K562 (cell line): ENCODE measurements at regions not wholly inside any gene's neighbourhood (a gene's known extent, or its start where the extent isn't known, plus 50 kb on each side); places are given as distances from the start of the nearest gene placed in this dataset.

Experiments used
- ATAC-seq: fragments of 200-7000 bp; cut with Tn5 transposase; 3 replicates; pipeline ENCODE4 v1.9.1; 2020; ENCODE audit warnings: moderate library complexity
- BruUV-seq: library from RNA; stranded (reverse); fragments of 400-500 nt; replicated peaks from 2 replicates; lab custom pipeline; 2021; lab: Mats Ljungman, UMichigan
- CTCF ChIA-PET: fragments of 300-600 bp; formaldehyde crosslinking; extraction: SDS; loops from one replicate; lab custom pipeline; 2021; ENCODE audit warnings: low intra/inter-chr PET ratio; lab: Yijun Ruan, JAX
- POLR2A ChIA-PET: fragments of 300-600, 350-650 bp; sonication (Branson Sonifier 250); formaldehyde crosslinking; extraction: SDS; loops from one replicate; lab custom pipeline; 2021; ENCODE audit warnings: antibody characterized with exemption, inconsistent platforms; lab: Yijun Ruan, JAX
- DNase-seq, 4 experiments: peaks; one replicate each; pipeline versions ENCODE4 v3.0.0 to v3.0.0-alpha.2; 2011 to 2018; ENCODE audit warnings: low spot score in 3 of 4, mixed read lengths in 3 of 4; ENCODE audit errors: extremely low read depth in 1 of 4
- FAIRE-seq: peaks from 2 replicates; lab custom pipeline; 2011; peaks lifted over from hg19 to GRCh38; lab: Jason Lieb, UNC
- H2AFZ ChIP-seq: 2 replicates; pipeline ENCODE4 v1.6.0; 2011; ENCODE audit warnings: low read depth, low read length, control low read depth, inconsistent platforms
- H3K27ac ChIP-seq: fragments of 200-600 bp; 3 replicates; pipeline ENCODE4 v1.8.0; 2011; ENCODE audit warnings: low read depth, mild to moderate bottlenecking, control low read depth, inconsistent platforms, low read length, moderate library complexity, mixed read lengths; ENCODE audit errors: extremely low read depth
- H3K27me3 ChIP-seq, 2 experiments: fragments of 300-600 bp in 1 of 2; 2 replicates in 1 of 2; 3 replicates in 1 of 2; pipeline versions ENCODE4 v1.6.0 to v1.8.0; 2011; ENCODE audit warnings: inconsistent platforms in 2 of 2, low read length in 2 of 2, mild to moderate bottlenecking in 1 of 2, mixed read lengths in 1 of 2, moderate library complexity in 1 of 2; ENCODE audit not compliant: control insufficient read depth in 2 of 2, insufficient read depth in 2 of 2
- H3K36me3 ChIP-seq: fragments of 300-600 bp; 3 replicates; pipeline ENCODE4 v1.8.0; 2011; ENCODE audit warnings: mild to moderate bottlenecking, low read length, inconsistent platforms; ENCODE audit not compliant: control insufficient read depth, insufficient read depth
- H3K4me1 ChIP-seq, 2 experiments: fragments of 200-600 bp in 1 of 2; replicated peaks in 1 of 2; 2 replicates in 1 of 2; 3 replicates in 1 of 2; pipeline versions ENCODE4 v1.5.1 to v1.8.0; 2011; ENCODE audit warnings: inconsistent platforms in 2 of 2, low read length in 2 of 2, mild to moderate bottlenecking in 1 of 2, mixed read lengths in 1 of 2, moderate library complexity in 1 of 2; ENCODE audit not compliant: control insufficient read depth in 2 of 2, insufficient read depth in 2 of 2
- H3K4me2 ChIP-seq: 2 replicates; pipeline ENCODE4 v1.6.1; 2011; ENCODE audit warnings: low read length, control low read depth, inconsistent platforms, mixed read lengths; ENCODE audit not compliant: insufficient read depth
- H3K4me3 ChIP-seq: fragments of 200-600 bp; sonication (generic), shearing (Covaris generic); 2 replicates; pipeline ENCODE4 v1.5.1; 2016; ENCODE audit warnings: control low read depth, inconsistent platforms
- H3K79me2 ChIP-seq: fragments of 200-600 bp; 3 replicates; pipeline ENCODE4 v1.8.0; 2011; ENCODE audit warnings: low read length, inconsistent platforms; ENCODE audit not compliant: control insufficient read depth, insufficient read depth
- H3K9ac ChIP-seq, 2 experiments: 2 replicates each; pipeline versions ENCODE4 v1.6.0 to v1.6.1; 2011; ENCODE audit warnings: low read depth in 2 of 2, low read length in 2 of 2, control low read depth in 1 of 2, inconsistent platforms in 1 of 2, mild to moderate bottlenecking in 1 of 2, mixed read lengths in 1 of 2; ENCODE audit not compliant: insufficient read depth in 1 of 2
- H3K9me1 ChIP-seq: one replicate; pipeline ENCODE4 v1.6.0; 2011; ENCODE audit warnings: inconsistent platforms, mild to moderate bottlenecking, low read length, moderate library complexity; ENCODE audit not compliant: control insufficient read depth, insufficient read depth
- H3K9me3 ChIP-seq: replicated peaks from 2 replicates; pipeline ENCODE4 v1.5.1; 2011; ENCODE audit warnings: low read depth, low read length, inconsistent platforms; ENCODE audit not compliant: control insufficient read depth, insufficient read depth
- H4K20me1 ChIP-seq: replicated peaks from 2 replicates; pipeline ENCODE4 v1.6.1; 2011; ENCODE audit warnings: low read length, inconsistent platforms, mixed read lengths; ENCODE audit not compliant: control insufficient read depth, insufficient read depth
- BACH1 ChIP-seq: fragments of 200-800 bp; sonication (Bioruptor generic); IDR thresholded peaks from 2 replicates; pipeline ENCODE4 v1.6.1; 2016; ENCODE audit warnings: missing genetic modification characterization, missing compliant biosample characterization
- FOXP1 ChIP-seq: sonication (generic); formaldehyde crosslinking; IDR thresholded peaks from 2 replicates; pipeline ENCODE4 v1.8.0; 2022; ENCODE audit warnings: mild to moderate bottlenecking, missing genetic modification reagents
- POLR2AphosphoS5 ChIP-seq: IDR thresholded peaks from 2 replicates; pipeline ENCODE4 v1.6.1; 2011; ENCODE audit warnings: mild to moderate bottlenecking, low read depth, low read length, moderate library complexity; ENCODE audit not compliant: control insufficient read depth, insufficient read depth
- RBFOX2 ChIP-seq: fragments of 200-400 bp; formaldehyde crosslinking; IDR thresholded peaks from 2 replicates; pipeline ENCODE4 v1.6.1; 2017; ENCODE audit warnings: low read depth, mild to moderate bottlenecking, low read length, moderate library complexity
- RBM25 ChIP-seq: fragments of 200-400 bp; formaldehyde crosslinking; IDR thresholded peaks from 2 replicates; pipeline ENCODE4 v1.6.1; 2018; ENCODE audit warnings: low read length, low read depth, moderate library complexity; ENCODE audit not compliant: severe bottlenecking
- ZC3H4 ChIP-seq: sonication (generic); formaldehyde crosslinking; IDR thresholded peaks from 2 replicates; pipeline ENCODE4 v1.9.0; 2021; ENCODE audit warnings: missing genetic modification reagents, borderline replicate concordance
- ZNF436 ChIP-seq: fragments of 250-450, 450-650 bp; sonication (Bioruptor Pico); formaldehyde crosslinking; IDR thresholded peaks from 2 replicates; pipeline ENCODE4 v1.7.0; 2020; ENCODE audit warnings: mild to moderate bottlenecking
- WGBS: fragments of 100-300 bp; shearing (Covaris generic); methylation state at CpG from one replicate; pipeline ENCODE4 v1.1.6; 2016; ENCODE audit warnings: low coverage, mixed read lengths; ENCODE audit not compliant: insufficient coverage; ENCODE audit errors: missing lambda C conversion rate; 5-methylcytosine and 5-hydroxymethylcytosine counted together
- in situ Hi-C: fragments of 300-500 bp; cut with MboI; formaldehyde crosslinking; loops from 4 replicates; pipeline ENCODE4 v1.15.0; 2018; ENCODE audit warnings: inconsistent platforms, mixed read lengths
- intact Hi-C: fragments of 100-400 bp; cut with micrococcal nuclease; formaldehyde crosslinking; loops from 2 replicates; pipeline ENCODE4 v1.14.2; 2022
- TF ChIP-seq, protein P1 (sequence below), 3 experiments: IDR thresholded peaks in 2 of 3; conservative IDR thresholded peaks in 1 of 3; 2 replicates each; pipeline ENCODE4 v1.5.1; 2011 to 2012; ENCODE audit warnings: low read length in 3 of 3, mild to moderate bottlenecking in 3 of 3, control low read depth in 2 of 3, improper control_type of control experiment in 1 of 3, inconsistent platforms in 1 of 3, low read depth in 1 of 3, mixed read lengths in 1 of 3, moderate library complexity in 1 of 3; ENCODE audit not compliant: insufficient read depth in 2 of 3
- TF ChIP-seq, protein P2 (sequence below): IDR thresholded peaks from 2 replicates; pipeline ENCODE4 v1.6.1; 2012; ENCODE audit warnings: low read depth, low read length, improper control_type of control experiment, borderline replicate concordance
- TF ChIP-seq, protein P3 (sequence below): fragments of 250-450 bp; sonication (Bioruptor Pico); IDR thresholded peaks from 2 replicates; pipeline ENCODE4 v1.5.1; 2021; ENCODE audit warnings: mild to moderate bottlenecking

DNA sequence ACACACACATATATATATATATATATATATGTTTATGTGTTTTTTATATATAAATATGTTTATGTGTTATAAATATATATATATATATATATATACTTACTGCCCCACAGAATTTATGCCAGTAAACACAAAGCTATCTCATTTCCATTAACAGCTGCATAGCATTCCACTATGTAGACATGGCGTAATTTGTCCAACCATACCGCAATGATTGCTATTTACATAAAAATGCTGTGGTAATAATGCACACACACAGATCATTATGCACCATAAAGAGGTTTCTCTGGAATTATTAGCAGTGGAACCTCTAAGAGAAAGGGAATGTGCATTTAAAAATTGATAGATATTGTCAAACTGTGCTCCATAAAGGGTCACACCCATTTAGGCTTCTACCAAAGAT, 150.1 kb downstream of the CEP120 start:
- 0% methylated on average over 2 of the region's 2 CpGs for WGBS
- intact Hi-C loops (no loop called here), in situ Hi-C loops (no loop called here)
- Histone ChIP-seq H4K20me1 (no peaks in the 10 kb centered on the region), H3K27ac (no peak overlapping the region), H3K4me1 (no peaks in the 10 kb centered on the region), H3K4me3 (no peak overlapping the region), H3K9ac (no peak overlapping the region), H3K9me3 (no peaks in the 10 kb centered on the region), H3K36me3 (no peaks in the 10 kb centered on the region), H3K4me2 (no peak overlapping the region), H3K27me3 (peaks cover 0 to 2% of the 10 kb centered on the region in 2 experiments; a peak in 2 of 5 replicates), H3K79me2 (no peaks in the 10 kb centered on the region), H3K9me1 (no peaks in the 10 kb centered on the region), H2AFZ (no peak overlapping the region)
- DNase-seq (no peak), ATAC-seq (no peak), FAIRE-seq (no peak)
- ChIA-PET CTCF (no interaction called here), POLR2A (no interaction called here)
- BruUV-seq, result no TSS peak
- TF ChIP-seq ZC3H4 (CRISPR knock-in tag) (no peak), POLR2AphosphoS5 (no peak)

DNA sequence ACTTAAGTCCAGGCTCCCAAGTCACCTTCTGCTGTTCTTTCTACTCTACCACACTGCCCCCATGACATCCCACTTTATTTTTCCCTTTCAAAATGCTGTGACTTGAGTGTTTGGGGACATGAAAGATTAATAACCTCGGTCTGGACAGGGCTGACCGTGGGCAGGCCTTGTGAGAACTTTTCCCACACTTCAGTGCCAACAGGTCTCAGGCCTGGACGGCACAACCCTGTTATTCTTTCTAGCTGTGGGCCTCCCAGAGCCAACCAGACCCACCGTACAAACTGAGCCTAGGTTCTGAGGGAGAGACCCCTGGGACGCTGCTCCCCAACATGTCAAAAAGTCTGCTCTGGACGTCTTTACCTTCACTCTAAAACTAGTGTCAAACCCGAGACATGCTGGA, 153.4 kb downstream of the CEP120 start:
- no peak overlapping the region for H3K4me2 ChIP-seq
- FAIRE-seq (no peak), DNase-seq (no peak), ATAC-seq (no peak)
- no peaks in the 10 kb centered on the region for H3K9me1 ChIP-seq
- ChIA-PET CTCF (no interaction called here), POLR2A (no interaction called here)
- in situ Hi-C loops (no loop called here), intact Hi-C loops (no loop called here)
- no peaks in the 10 kb centered on the region; a peak in 1 of 5 replicates for H3K27me3 ChIP-seq
- H3K9ac ChIP-seq, result no peak overlapping the region
- no peaks in the 10 kb centered on the region for H3K4me1 ChIP-seq
- H4K20me1 ChIP-seq, result no peaks in the 10 kb centered on the region
- H3K36me3 ChIP-seq, result no peaks in the 10 kb centered on the region
- no TSS peak for BruUV-seq
- H3K9me3 ChIP-seq, result no peaks in the 10 kb centered on the region
- H3K27ac ChIP-seq, result no peak overlapping the region
- no peak overlapping the region for H2AFZ ChIP-seq
- no peak overlapping the region for H3K4me3 ChIP-seq
- WGBS, result 0% methylated on average over 6 of the region's 7 CpGs
- no peaks in the 10 kb centered on the region for H3K79me2 ChIP-seq
- TF ChIP-seq FOXP1 (CRISPR knock-in tag), result no peak
- TF ChIP-seq RBFOX2, result no peak
- TF ChIP-seq, protein P1, sequence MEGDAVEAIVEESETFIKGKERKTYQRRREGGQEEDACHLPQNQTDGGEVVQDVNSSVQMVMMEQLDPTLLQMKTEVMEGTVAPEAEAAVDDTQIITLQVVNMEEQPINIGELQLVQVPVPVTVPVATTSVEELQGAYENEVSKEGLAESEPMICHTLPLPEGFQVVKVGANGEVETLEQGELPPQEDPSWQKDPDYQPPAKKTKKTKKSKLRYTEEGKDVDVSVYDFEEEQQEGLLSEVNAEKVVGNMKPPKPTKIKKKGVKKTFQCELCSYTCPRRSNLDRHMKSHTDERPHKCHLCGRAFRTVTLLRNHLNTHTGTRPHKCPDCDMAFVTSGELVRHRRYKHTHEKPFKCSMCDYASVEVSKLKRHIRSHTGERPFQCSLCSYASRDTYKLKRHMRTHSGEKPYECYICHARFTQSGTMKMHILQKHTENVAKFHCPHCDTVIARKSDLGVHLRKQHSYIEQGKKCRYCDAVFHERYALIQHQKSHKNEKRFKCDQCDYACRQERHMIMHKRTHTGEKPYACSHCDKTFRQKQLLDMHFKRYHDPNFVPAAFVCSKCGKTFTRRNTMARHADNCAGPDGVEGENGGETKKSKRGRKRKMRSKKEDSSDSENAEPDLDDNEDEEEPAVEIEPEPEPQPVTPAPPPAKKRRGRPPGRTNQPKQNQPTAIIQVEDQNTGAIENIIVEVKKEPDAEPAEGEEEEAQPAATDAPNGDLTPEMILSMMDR (IDR thresholded peaks at IDR 0.05 in 2 of 3, conservative IDR thresholded peaks at IDR 0.05 in 1 of 3; ENCODE audit: insufficient read depth in 2 of 3, low read depth in 1 of 3, low read length in 3 of 3), result no peak
- TF ChIP-seq RBM25, result no peak
- TF ChIP-seq ZNF436 (CRISPR knock-in tag), result no peak
- TF ChIP-seq, protein P2, sequence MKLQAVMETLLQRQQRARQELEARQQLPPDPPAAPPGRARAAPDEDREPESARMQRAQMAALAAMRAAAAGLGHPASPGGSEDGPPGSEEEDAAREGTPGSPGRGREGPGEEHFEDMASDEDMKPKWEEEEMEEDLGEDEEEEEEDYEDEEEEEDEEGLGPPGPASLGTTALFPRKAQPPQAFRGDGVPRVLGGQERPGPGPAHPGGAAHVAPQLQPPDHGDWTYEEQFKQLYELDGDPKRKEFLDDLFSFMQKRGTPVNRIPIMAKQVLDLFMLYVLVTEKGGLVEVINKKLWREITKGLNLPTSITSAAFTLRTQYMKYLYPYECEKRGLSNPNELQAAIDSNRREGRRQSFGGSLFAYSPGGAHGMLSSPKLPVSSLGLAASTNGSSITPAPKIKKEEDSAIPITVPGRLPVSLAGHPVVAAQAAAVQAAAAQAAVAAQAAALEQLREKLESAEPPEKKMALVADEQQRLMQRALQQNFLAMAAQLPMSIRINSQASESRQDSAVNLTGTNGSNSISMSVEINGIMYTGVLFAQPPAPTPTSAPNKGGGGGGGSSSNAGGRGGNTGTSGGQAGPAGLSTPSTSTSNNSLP, result no peak
- no peak for TF ChIP-seq BACH1 (tag)
- TF ChIP-seq, protein P3, sequence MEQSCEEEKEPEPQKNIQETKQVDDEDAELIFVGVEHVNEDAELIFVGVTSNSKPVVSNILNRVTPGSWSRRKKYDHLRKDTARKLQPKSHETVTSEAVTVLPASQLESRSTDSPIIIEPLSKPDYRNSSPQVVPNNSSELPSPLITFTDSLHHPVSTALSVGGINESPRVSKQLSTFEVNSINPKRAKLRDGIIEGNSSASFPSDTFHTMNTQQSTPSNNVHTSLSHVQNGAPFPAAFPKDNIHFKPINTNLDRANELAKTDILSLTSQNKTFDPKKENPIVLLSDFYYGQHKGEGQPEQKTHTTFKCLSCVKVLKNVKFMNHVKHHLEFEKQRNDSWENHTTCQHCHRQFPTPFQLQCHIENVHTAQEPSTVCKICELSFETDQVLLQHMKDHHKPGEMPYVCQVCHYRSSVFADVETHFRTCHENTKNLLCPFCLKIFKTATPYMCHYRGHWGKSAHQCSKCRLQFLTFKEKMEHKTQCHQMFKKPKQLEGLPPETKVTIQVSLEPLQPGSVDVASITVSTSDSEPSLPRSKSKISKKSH (CRISPR knock-in tag), result no peak
